NB4 (cell line): ENCODE measurements at regions not wholly inside any gene's neighbourhood (a gene's known extent, or its start where the extent isn't known, plus 50 kb on each side); places are given as distances from the start of the nearest gene placed in this dataset.

Experiments used
- DNase-seq: peaks from one replicate; pipeline ENCODE4 v3.0.0; 2010; ENCODE audit warnings: low read depth
- H3K4me3 ChIP-seq: one replicate; pipeline ENCODE4 v1.5.1; 2011; ENCODE audit warnings: mild to moderate bottlenecking, low read depth, low read length, moderate library complexity
- CTCF ChIP-seq: IDR thresholded peaks from one replicate; pipeline ENCODE4 v1.5.1; 2012; ENCODE audit warnings: low read depth, low read length
- MAX ChIP-seq: IDR thresholded peaks from 2 replicates; pipeline ENCODE4 v1.6.1; 2011; ENCODE audit warnings: low read depth, low read length
- MYC ChIP-seq: IDR thresholded peaks from 2 replicates; pipeline ENCODE4 v1.6.1; 2011; ENCODE audit warnings: low read depth, low read length
- POLR2A ChIP-seq: IDR thresholded peaks from 2 replicates; pipeline ENCODE4 v1.6.1; 2011; ENCODE audit warnings: mild to moderate bottlenecking; ENCODE audit not compliant: insufficient read length; ENCODE audit errors: extremely low read depth

GRCh38 chr2:38159191-38159590 is 83.2 kb upstream of the CYP1B1 start:
- no peak for DNase-seq
- TF ChIP-seq MAX (no peak), MYC (no peak), POLR2A (no peak), CTCF (no peak)
- H3K4me3 ChIP-seq: no peak overlapping the region

GRCh38 chr2:38158378-38159118 is 82.6 kb upstream of the CYP1B1 start:
- TF ChIP-seq CTCF: no peak
- TF ChIP-seq POLR2A: no peak
- no peak for TF ChIP-seq MAX
- no peak for TF ChIP-seq MYC
- H3K4me3 ChIP-seq: no peak overlapping the region
- no peak for DNase-seq

GRCh38 chr2:38156436-38156835 is 80.5 kb upstream of the CYP1B1 start:
- DNase-seq: no peak
- H3K4me3 ChIP-seq: no peak overlapping the region
- no peak for TF ChIP-seq POLR2A
- TF ChIP-seq MYC: no peak
- TF ChIP-seq MAX: no peak
- TF ChIP-seq CTCF: no peak

- TF ChIP-seq MYC (no peak), MAX (no peak), CTCF (no peak), POLR2A (no peak)
- H3K4me3 ChIP-seq: no peak overlapping the region
- DNase-seq: no peak
Observed at GRCh38 chr2:38155015-38155414, 79.1 kb upstream of the CYP1B1 start.

GRCh38 chr2:38154395-38154794 is 78.4 kb upstream of the CYP1B1 start:
- TF ChIP-seq POLR2A (no peak), MYC (no peak), MAX (no peak), CTCF (no peak)
- H3K4me3 ChIP-seq: no peak overlapping the region
- DNase-seq: no peak
